ENCODE measurements at regions not wholly inside any gene's neighbourhood (a gene's known extent, or its start where the extent isn't known, plus 50 kb on each side); places are given as distances from the start of the nearest gene placed in this dataset.
A peak's percentile ranks its signal among the peaks of the same experiment; 100 is the strongest.
"Not testable (repeated sequence)": the region's sequence is repeated elsewhere in the genome, so short reads cannot be mapped to it uniquely, and the experiment has no call there.

DNA sequence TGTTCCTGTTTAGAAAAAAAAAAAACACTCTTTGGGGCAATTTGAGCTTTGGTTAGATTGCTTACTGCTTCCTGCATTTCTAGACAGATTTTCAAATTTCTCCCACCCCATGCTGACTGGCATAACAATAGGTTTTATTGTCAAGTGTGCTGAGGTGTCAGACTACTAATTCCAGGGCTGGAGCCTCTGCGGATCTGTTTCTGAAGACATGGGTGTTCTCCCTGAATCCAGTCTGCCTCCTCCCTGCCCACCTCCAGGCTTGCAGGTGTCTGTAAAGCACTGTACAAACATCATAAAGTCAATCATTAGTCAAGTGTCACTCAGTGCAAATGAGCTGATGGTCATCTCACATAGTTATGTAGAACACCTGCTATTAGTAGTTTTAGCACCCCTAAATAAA, 292.4 kb downstream of the GATA3 start:
- ATAC-seq = no peak
- no peaks in the 10 kb centered on the region for H3K27me3 Mint-ChIP-seq
- POLR2A ChIA-PET = no interaction called here
- H3K4me3 Mint-ChIP-seq = no peak overlapping the region
- CTCF ChIA-PET = no interaction called here
- H3K36me3 Mint-ChIP-seq (ENCODE audit: low read depth) = no peaks in the 10 kb centered on the region
- intact Hi-C loops (cut with DNase I, micrococcal nuclease) = no loop called here
- no peak overlapping the region for H3K27ac Mint-ChIP-seq
- H3K4me1 Mint-ChIP-seq = peaks cover 9% of the 10 kb centered on the region
- DNase-seq = no peak
- H3K9me3 Mint-ChIP-seq (ENCODE audit: low read depth) = no peaks in the 10 kb centered on the region

DNA sequence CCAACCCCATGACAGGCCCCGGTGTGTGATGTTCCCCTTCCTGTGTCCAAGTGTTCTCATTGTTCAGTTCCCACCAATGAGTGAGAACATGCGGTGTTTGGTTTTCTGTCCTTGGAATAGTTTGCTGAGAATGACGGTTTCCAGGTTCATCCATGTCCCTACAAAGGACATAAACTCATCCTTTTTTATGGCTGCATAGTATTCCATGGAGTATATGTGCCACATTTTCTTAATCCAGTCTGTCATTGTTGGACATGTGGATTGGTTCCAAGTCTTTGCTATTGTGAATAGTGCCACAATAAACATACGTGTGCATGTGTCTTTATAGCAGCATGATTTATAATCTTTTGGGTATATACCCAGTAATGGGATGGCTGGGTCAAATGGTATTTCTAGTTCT, 293.1 kb downstream of the GATA3 start:
- H3K4me3 Mint-ChIP-seq; intact Hi-C loops (cut with DNase I, micrococcal nuclease): not testable (repeated sequence)

DNA sequence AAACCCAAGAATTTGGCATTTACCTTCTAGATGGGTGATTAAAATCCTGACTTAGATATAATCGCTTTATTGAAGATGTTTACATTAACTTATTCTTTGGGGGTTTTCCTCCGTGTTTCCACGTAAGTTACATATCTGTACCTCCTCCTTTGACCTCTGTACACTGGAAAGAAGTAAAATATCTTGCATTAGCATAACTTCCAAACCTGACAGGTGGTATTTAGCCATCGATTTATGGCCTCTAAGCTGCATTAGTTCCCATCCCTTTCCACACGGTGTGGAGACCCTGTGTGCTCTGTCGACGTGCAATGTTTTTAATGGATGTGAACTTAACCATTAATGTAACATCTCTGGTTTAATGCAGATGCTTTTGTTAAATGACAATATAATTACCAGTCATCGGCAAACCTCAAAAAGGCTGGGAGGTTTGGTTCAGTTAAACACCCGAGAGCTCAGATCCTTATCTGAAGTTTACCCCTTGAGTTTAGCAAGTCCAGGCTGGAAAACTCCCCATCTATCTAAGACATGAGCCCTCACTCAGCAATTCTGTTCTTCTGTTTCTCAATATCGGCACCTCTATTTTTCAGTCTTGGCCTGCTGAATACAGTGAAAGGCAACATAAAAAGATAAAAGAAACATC, 295.2 kb downstream of the GATA3 start:
- Mint-ChIP-seq H3K9me3 (ENCODE audit: low read depth) (no peaks in the 10 kb centered on the region), H3K4me1 (peaks cover 11% of the 10 kb centered on the region), H3K4me3 (no peak overlapping the region), H3K36me3 (ENCODE audit: low read depth) (peaks cover 3% of the 10 kb centered on the region), H3K27me3 (no peaks in the 10 kb centered on the region), H3K27ac (peak overlapping the region; percentile 11)
- ChIA-PET POLR2A (no interaction called here), CTCF (interaction anchor here (0.6 kb wide), 1 partner anchor 82 kb away, joined by 3 read pairs; no protein-coding TSS in a partner anchor)
- ATAC-seq (no peak), DNase-seq (no peak)
- intact Hi-C loops (cut with DNase I, micrococcal nuclease) = no loop called here

More for the DNA sequence above, 293.1 kb downstream of the GATA3 start:
- H3K27ac Mint-ChIP-seq; DNase-seq; POLR2A ChIA-PET; H3K36me3 Mint-ChIP-seq (ENCODE audit: low read depth); H3K27me3 Mint-ChIP-seq; H3K4me1 Mint-ChIP-seq; CTCF ChIA-PET; ATAC-seq; H3K9me3 Mint-ChIP-seq (ENCODE audit: low read depth): not testable (repeated sequence)

DNA sequence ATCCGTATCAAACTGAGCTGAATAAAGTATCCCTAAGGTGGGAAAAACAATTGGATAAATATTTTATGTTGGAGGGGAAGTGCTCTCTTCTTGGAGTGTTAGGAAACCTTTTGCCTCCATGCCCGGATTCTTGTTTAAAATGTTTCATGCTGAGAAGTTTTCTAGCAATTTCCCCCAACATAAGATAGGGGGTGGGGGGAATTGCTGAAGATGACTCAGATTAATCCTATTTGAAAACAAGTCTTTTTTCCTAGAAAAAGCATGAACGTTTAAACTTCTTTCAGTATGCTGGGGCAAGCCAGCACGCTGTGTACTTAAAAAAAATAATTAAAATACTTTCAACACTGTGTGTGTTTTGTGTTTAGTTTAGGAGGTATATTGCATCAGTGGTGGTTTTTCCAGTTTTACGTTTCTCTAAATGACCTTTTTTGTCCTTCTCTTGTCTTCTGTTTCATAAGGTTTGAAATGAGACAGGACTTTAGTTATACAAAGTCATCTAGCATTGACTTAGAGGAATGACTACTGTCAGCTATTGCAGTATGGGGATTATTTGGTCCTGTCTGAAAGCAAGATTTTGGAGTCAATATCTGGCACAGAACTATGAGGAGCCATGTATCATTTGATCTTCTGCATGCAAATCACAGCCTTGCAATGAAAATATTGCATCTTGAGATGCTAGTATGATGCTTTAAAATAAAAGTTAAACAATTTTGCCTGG, 295.9 kb downstream of the GATA3 start:
- CTCF ChIA-PET = interaction anchor here (0.6 kb wide), 1 partner anchor 83 kb away, joined by 3 read pairs; no protein-coding TSS in a partner anchor
- H3K27ac Mint-ChIP-seq = peak overlapping the region; percentile 11
- H3K9me3 Mint-ChIP-seq (ENCODE audit: low read depth) = no peaks in the 10 kb centered on the region
- H3K4me3 Mint-ChIP-seq = no peak overlapping the region
- ATAC-seq (peak; percentile 47), DNase-seq (no peak)
- H3K36me3 Mint-ChIP-seq (ENCODE audit: low read depth) = peaks cover 3% of the 10 kb centered on the region
- POLR2A ChIA-PET = no interaction called here
- H3K27me3 Mint-ChIP-seq = no peaks in the 10 kb centered on the region
- peaks cover 11% of the 10 kb centered on the region for H3K4me1 Mint-ChIP-seq
- intact Hi-C loops (cut with DNase I, micrococcal nuclease) = no loop called here

DNA sequence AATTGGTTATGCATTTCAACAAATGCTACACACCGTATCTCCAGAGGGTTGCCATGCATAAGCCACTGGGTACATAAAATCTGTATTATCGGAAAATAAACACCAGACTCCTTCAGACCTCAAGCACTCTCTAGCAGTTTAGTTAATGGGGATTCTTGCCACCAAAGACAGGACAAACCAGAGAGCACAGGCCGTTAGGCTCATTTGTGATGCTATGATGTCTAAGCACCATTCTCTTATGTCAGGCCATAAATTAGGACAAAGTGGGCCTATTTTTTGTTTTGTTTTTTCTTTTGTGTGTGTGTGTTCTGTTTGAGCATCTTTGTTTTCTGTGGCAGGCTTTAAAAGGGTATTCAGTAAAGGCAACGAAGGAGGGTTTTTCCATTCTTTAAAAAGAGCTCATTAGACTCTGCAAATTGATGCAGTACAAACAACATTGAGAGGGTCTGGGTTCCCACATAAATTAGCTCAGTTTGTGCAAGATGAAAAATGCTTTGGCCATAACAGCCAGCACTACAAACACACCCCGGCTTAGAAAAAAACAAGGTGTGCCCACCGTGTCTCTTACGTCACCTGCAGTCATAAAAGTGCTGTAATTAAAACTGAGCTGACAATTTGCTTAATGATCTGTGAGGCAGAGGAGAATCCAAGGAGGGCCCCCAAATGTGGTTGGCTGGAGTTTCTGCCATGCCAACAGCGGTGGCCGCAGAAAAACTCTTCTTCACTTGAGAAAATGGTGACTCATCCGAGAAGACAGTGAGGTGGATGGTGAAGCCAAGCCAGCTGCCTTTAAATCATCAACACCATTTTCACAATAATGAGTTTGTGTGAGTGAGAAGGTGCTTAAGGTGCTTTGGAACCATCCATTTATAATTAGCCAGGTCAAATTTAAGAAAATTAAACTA, 297.9 kb downstream of the GATA3 start:
- CTCF ChIA-PET = interaction anchor here (0.6 kb wide), 1 partner anchor 200 kb away, joined by 3 read pairs; no protein-coding TSS in a partner anchor
- H3K27ac Mint-ChIP-seq = no peak overlapping the region
- H3K27me3 Mint-ChIP-seq = no peaks in the 10 kb centered on the region
- no peak overlapping the region for H3K4me3 Mint-ChIP-seq
- intact Hi-C loops (cut with DNase I, micrococcal nuclease) = no loop called here
- H3K9me3 Mint-ChIP-seq (ENCODE audit: low read depth) = no peaks in the 10 kb centered on the region
- no peak for DNase-seq
- ATAC-seq = no peak
- peaks cover 13% of the 10 kb centered on the region for H3K4me1 Mint-ChIP-seq
- POLR2A ChIA-PET = no interaction called here
- peaks cover 3% of the 10 kb centered on the region for H3K36me3 Mint-ChIP-seq (ENCODE audit: low read depth)

DNA sequence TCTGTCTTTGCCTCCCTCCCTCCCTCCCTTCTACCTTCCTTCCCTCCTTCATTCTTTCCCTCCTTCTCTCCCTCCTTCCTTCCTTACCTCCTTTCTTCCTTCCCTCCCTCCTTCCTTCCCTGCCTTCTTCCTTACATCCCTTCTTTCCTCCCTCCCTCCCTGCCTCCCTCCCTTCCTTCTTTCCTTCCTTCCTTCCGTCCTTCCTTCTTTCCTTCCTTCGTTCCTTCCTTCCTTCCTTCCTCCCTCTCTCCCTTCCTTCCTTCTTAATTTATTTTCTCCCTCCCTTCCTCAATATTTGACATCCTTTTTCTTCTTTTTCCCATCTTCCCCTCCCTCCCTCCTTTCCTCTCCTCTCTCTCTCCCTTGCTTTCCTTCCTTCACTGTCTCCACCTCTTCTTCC, 301.8 kb downstream of the GATA3 start:
- DNase-seq (no peak), ATAC-seq (no peak)
- no peaks in the 10 kb centered on the region for H3K27me3 Mint-ChIP-seq
- no peak overlapping the region for H3K4me3 Mint-ChIP-seq
- peaks cover 12% of the 10 kb centered on the region for H3K4me1 Mint-ChIP-seq
- ChIA-PET CTCF (no interaction called here), POLR2A (no interaction called here)
- H3K27ac Mint-ChIP-seq = no peak overlapping the region
- peaks cover 3% of the 10 kb centered on the region for H3K36me3 Mint-ChIP-seq (ENCODE audit: low read depth)
- H3K9me3 Mint-ChIP-seq (ENCODE audit: low read depth) = no peaks in the 10 kb centered on the region
- intact Hi-C loops (cut with DNase I, micrococcal nuclease) = no loop called here

DNA sequence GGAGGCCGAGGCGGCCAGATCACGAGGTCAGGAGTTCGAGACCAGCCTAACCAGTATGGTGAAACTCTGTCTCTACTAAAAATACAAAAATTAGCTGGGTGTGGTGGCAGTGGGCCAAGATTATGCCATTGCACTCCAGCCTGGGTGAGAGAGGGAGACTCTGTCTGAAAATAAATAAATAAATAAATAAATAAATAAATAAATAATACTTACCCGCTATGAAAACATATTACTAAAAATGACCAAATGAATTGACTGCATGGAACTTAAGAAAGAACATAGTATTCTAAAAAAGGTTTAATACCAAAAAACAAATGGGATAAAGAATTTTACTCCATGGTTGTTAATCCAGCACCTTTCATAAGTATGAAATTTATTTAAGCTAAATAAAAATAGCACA, 305.0 kb downstream of the GATA3 start:
- CTCF ChIA-PET = interaction anchor here (0.7 to 0.9 kb wide), 2 partner anchors 20 to 299 kb away, joined by 3 to 5 read pairs; no protein-coding TSS in a partner anchor
- Mint-ChIP-seq H3K4me1 (peaks cover 30% of the 10 kb centered on the region), H3K4me3 (no peak overlapping the region), H3K27ac (no peak overlapping the region), H3K36me3 (ENCODE audit: low read depth) (no peaks in the 10 kb centered on the region), H3K9me3 (ENCODE audit: low read depth) (no peaks in the 10 kb centered on the region), H3K27me3 (no peaks in the 10 kb centered on the region)
- intact Hi-C loops (cut with DNase I, micrococcal nuclease) = no loop called here
- ATAC-seq (no peak), DNase-seq (no peak)
- POLR2A ChIA-PET = no interaction called here

DNA sequence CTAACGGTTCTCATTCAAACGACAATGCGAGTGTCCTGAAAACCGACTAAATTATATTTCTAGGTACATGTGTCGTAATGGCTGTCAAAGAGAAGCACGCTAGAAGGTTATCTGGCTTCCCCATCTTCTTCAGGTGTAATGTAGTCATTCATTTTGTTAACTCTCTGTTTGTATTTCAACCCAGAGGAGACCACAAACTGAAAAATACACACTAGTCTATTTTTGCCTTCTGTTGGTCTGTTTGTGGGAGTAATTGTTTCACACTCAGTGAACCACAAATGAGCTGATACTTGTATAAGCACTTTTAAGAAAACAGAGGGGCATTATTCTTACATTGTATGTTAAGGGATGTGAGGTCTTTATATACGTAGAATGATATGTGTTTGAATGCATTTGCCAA, 305.9 kb downstream of the GATA3 start:
- ChIA-PET POLR2A (no interaction called here), CTCF (interaction anchor here (0.5 to 0.9 kb wide), 4 partner anchors 15 to 474 kb away, joined by 3 to 5 read pairs (median 4); no protein-coding TSS in a partner anchor)
- no peak overlapping the region for H3K27ac Mint-ChIP-seq
- H3K36me3 Mint-ChIP-seq (ENCODE audit: low read depth) = no peaks in the 10 kb centered on the region
- no peaks in the 10 kb centered on the region for H3K27me3 Mint-ChIP-seq
- no peaks in the 10 kb centered on the region for H3K9me3 Mint-ChIP-seq (ENCODE audit: low read depth)
- no peak overlapping the region for H3K4me3 Mint-ChIP-seq
- DNase-seq (no peak), ATAC-seq (peak; percentile 49)
- peaks cover 34% of the 10 kb centered on the region for H3K4me1 Mint-ChIP-seq
- intact Hi-C loops (cut with DNase I, micrococcal nuclease) = loop anchor here in 1 of 2 experiments (5.0 kb wide), 1 partner anchor 42 kb away; no protein-coding TSS in a partner anchor

DNA sequence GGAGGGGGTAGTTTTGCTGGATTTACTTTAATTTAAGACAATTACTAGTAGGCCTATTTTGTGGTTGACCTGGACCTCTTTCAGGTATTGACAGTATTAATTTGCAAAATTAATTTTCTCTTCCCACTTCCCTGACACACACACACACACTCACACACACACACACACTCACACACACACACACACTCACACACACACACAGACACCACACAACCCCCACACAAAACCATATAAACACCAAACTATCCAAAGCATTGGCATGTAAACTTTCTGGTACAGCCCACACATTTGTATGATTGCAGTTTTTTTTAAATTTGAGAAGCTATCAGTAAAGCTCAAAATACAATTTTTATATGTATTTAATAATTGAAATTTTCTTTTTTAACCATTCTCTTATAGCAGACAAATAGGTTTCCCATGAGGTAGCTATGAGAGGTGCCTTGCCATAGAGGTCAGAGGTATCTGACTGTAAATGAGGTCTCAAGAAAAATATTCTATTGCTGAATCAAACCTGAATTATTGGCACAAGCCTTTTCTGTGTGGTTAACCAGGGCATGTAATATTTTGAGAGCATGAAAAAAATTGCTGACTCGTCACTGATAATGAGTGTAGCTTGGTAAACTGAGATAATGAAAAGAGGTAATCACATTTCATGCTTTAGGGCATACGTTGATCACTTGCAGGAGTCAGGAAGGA, 306.5 kb downstream of the GATA3 start:
- no peaks in the 10 kb centered on the region for H3K9me3 Mint-ChIP-seq (ENCODE audit: low read depth)
- H3K27me3 Mint-ChIP-seq = no peaks in the 10 kb centered on the region
- ChIA-PET POLR2A (no interaction called here), CTCF (interaction anchor here (0.5 kb wide), 1 partner anchor 475 kb away, joined by 3 read pairs; no protein-coding TSS in a partner anchor)
- peaks cover 39% of the 10 kb centered on the region for H3K4me1 Mint-ChIP-seq
- ATAC-seq = no peak
- intact Hi-C loops (cut with DNase I, micrococcal nuclease) = loop anchor here in 1 of 2 experiments (5.0 kb wide), 1 partner anchor 41 kb away; no protein-coding TSS in a partner anchor
- H3K36me3 Mint-ChIP-seq (ENCODE audit: low read depth) = no peaks in the 10 kb centered on the region
- H3K27ac Mint-ChIP-seq = no peak overlapping the region
- H3K4me3 Mint-ChIP-seq = no peak overlapping the region
- DNase-seq = no peak

DNA sequence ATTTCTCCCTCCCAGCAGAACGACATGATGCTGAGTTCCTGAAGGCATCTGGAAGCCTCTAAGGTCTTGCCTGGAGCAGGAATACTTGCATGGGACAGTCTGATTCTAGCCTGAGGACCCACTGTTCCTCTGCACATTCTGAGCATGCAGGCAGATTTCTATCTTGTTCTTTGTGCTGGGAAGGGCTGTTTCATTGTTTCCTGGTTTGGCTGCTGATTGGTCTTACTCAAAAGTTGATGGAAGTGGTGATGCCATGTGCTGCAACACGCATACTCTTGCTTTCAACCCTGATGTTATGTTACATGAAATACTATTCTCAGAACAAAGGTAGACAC, 307.0 kb downstream of the GATA3 start:
- intact Hi-C loops (cut with DNase I, micrococcal nuclease) = loop anchor here in 1 of 2 experiments (5.0 kb wide), 1 partner anchor 41 kb away; no protein-coding TSS in a partner anchor
- ChIA-PET POLR2A (no interaction called here), CTCF (no interaction called here)
- Mint-ChIP-seq H3K27me3 (no peaks in the 10 kb centered on the region), H3K36me3 (ENCODE audit: low read depth) (no peaks in the 10 kb centered on the region), H3K27ac (no peak overlapping the region), H3K4me1 (peaks cover 44% of the 10 kb centered on the region), H3K4me3 (no peak overlapping the region), H3K9me3 (ENCODE audit: low read depth) (no peaks in the 10 kb centered on the region)
- ATAC-seq (peak; percentile 68), DNase-seq (peak; percentile 33)
